ENCODE measurements at regions not wholly inside any gene's neighbourhood (a gene's known extent, or its start where the extent isn't known, plus 50 kb on each side); places are given as distances from the start of the nearest gene placed in this dataset.

DNA sequence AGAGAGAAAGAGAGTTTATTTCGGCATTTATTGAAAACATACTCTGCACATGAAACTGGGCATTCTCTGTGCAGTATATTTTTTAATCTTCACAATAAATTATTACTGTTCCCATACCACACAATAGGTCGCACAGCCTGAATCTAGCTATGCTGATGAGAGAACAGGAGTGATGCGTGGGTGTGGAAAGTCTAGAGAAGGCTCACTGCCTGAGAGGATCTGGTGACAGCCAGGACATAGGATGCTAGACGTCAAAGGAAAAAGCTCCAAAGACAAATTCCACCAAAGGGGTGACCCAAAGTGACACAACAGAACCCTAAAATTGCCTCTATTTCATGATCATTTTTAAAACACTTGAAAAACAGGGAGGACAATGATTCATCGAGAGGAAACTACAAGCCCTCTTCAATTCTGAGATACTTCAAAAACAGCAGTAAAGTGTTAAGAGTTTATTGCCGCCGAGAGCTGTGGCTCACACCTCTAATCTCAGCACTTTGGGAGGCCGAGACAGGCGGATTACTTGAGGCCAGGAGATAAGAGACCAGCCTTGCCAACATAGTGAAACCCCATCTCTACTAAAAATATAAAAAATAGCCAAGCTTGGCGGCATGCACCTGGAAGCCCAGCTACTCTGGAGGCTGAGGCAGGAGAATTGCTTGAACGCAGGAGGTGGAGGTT is 189.6 kb upstream of the NBEA start:
- H3K27ac ChIP-seq (ENCODE audit: low read depth in 2 of 2, low read length in 1 of 2) = no peak overlapping the region
- no peaks in the 10 kb centered on the region for H3K27me3 ChIP-seq (ENCODE audit: control insufficient read depth in 1 of 2, insufficient read depth in 2 of 2, low read length in 2 of 2)
- H3K36me3 ChIP-seq (ENCODE audit: control insufficient read depth in 2 of 2, insufficient read depth in 2 of 2, low read length in 1 of 2) = no peaks in the 10 kb centered on the region
- peaks cover 0 to 3% of the 10 kb centered on the region in 2 donors for H3K4me1 ChIP-seq (ENCODE audit: control insufficient read depth in 2 of 2, insufficient read depth in 2 of 2, low read length in 1 of 2)
- no peak overlapping the region for H3K4me3 ChIP-seq (ENCODE audit: low read depth in 1 of 2, low read length in 2 of 2)
- no peaks in the 10 kb centered on the region for H3K9me3 ChIP-seq (ENCODE audit: control insufficient read depth in 2 of 2, insufficient read depth in 1 of 2, low read depth in 1 of 2, low read length in 1 of 2)
- WGBS, 2 donors = 76 to 81% methylated on average over 11 of the region's 11 CpGs

DNA sequence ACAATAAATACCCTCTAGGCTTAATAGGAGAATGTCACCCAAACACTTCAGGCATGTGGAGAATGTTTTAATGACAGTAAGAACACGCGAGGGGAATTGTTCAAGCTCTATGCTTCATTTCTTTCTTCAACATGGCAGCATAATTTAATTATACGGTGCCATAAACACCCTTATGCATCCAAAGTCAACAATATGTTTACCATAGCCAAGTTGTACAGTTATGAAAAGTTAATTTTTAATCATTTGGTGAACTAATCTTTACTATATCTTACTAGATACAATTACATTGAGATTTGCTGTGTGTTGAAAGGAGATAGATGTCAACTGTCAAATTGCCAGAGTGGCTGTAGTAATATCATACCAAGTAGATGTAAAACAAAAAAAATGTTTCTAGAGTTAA is 185.9 kb upstream of the NBEA start:
- Histone ChIP-seq H3K27me3 (ENCODE audit: control insufficient read depth in 1 of 2, insufficient read depth in 2 of 2, low read length in 2 of 2) (no peaks in the 10 kb centered on the region), H3K36me3 (ENCODE audit: control insufficient read depth in 2 of 2, insufficient read depth in 2 of 2, low read length in 1 of 2) (no peaks in the 10 kb centered on the region), H3K9me3 (ENCODE audit: control insufficient read depth in 2 of 2, insufficient read depth in 1 of 2, low read depth in 1 of 2, low read length in 1 of 2) (no peaks in the 10 kb centered on the region), H3K4me3 (ENCODE audit: low read depth in 1 of 2, low read length in 2 of 2) (no peak overlapping the region), H3K27ac (ENCODE audit: low read depth in 2 of 2, low read length in 1 of 2) (no peak overlapping the region), H3K4me1 (ENCODE audit: control insufficient read depth in 2 of 2, insufficient read depth in 2 of 2, low read length in 1 of 2) (no peaks in the 10 kb centered on the region)
- WGBS, 2 donors = 76 to 86% methylated on average over 3 of the region's 3 CpGs

DNA sequence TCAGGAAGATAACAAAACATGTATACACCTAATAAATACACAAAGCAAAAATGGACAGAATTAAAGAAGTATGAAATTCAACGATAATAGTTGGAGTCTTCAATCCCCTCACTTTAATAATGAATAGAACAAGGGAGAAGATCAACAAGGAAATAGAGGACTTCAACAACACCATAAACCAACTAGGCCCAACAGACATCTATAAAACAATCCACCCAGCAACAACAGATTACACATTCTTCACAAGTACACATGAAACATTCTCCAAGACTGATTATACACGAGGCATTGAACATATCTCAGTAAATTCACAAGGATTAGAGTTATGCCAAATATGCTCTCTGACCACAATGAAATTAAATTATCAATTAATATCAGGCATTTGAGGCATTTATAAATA is 185.5 kb upstream of the NBEA start:
- H3K4me3 ChIP-seq (ENCODE audit: low read depth in 1 of 2, low read length in 2 of 2) = no peak overlapping the region
- H3K9me3 ChIP-seq (ENCODE audit: control insufficient read depth in 2 of 2, insufficient read depth in 1 of 2, low read depth in 1 of 2, low read length in 1 of 2) = no peaks in the 10 kb centered on the region
- 73 to 74% methylated on average over 2 of the region's 2 CpGs for WGBS, 2 donors
- H3K36me3 ChIP-seq (ENCODE audit: control insufficient read depth in 2 of 2, insufficient read depth in 2 of 2, low read length in 1 of 2) = no peaks in the 10 kb centered on the region
- no peak overlapping the region for H3K27ac ChIP-seq (ENCODE audit: low read depth in 2 of 2, low read length in 1 of 2)
- no peaks in the 10 kb centered on the region for H3K27me3 ChIP-seq (ENCODE audit: control insufficient read depth in 1 of 2, insufficient read depth in 2 of 2, low read length in 2 of 2)
- no peaks in the 10 kb centered on the region for H3K4me1 ChIP-seq (ENCODE audit: control insufficient read depth in 2 of 2, insufficient read depth in 2 of 2, low read length in 1 of 2)

GRCh38 chr13:34757441-34757840 is 184.6 kb upstream of the NBEA start:
- H3K9me3 ChIP-seq (ENCODE audit: control insufficient read depth in 2 of 2, insufficient read depth in 1 of 2, low read depth in 1 of 2, low read length in 1 of 2) = no peaks in the 10 kb centered on the region
- no peaks in the 10 kb centered on the region for H3K36me3 ChIP-seq (ENCODE audit: control insufficient read depth in 2 of 2, insufficient read depth in 2 of 2, low read length in 1 of 2)
- H3K4me1 ChIP-seq (ENCODE audit: control insufficient read depth in 2 of 2, insufficient read depth in 2 of 2, low read length in 1 of 2) = no peaks in the 10 kb centered on the region
- 41 to 78% methylated on average over 2 of the region's 2 CpGs for WGBS, 2 donors
- no peaks in the 10 kb centered on the region for H3K27me3 ChIP-seq (ENCODE audit: control insufficient read depth in 1 of 2, insufficient read depth in 2 of 2, low read length in 2 of 2)
- H3K27ac ChIP-seq (ENCODE audit: low read depth in 2 of 2, low read length in 1 of 2) = no peak overlapping the region
- no peak overlapping the region for H3K4me3 ChIP-seq (ENCODE audit: low read depth in 1 of 2, low read length in 2 of 2)

- H3K36me3 ChIP-seq (ENCODE audit: control insufficient read depth in 2 of 2, insufficient read depth in 2 of 2, low read length in 1 of 2) = no peaks in the 10 kb centered on the region
- H3K27me3 ChIP-seq (ENCODE audit: control insufficient read depth in 1 of 2, insufficient read depth in 2 of 2, low read length in 2 of 2) = no peaks in the 10 kb centered on the region
- H3K9me3 ChIP-seq (ENCODE audit: control insufficient read depth in 2 of 2, insufficient read depth in 1 of 2, low read depth in 1 of 2, low read length in 1 of 2) = no peaks in the 10 kb centered on the region
- no peaks in the 10 kb centered on the region for H3K4me1 ChIP-seq (ENCODE audit: control insufficient read depth in 2 of 2, insufficient read depth in 2 of 2, low read length in 1 of 2)
- WGBS, 2 donors = 36 to 73% methylated on average over 2 of the region's 2 CpGs
- H3K4me3 ChIP-seq (ENCODE audit: low read depth in 1 of 2, low read length in 2 of 2) = no peak overlapping the region
- H3K27ac ChIP-seq (ENCODE audit: low read depth in 2 of 2, low read length in 1 of 2) = no peak overlapping the region
Observed at GRCh38 chr13:34758628-34759027, 183.4 kb upstream of the NBEA start.

DNA sequence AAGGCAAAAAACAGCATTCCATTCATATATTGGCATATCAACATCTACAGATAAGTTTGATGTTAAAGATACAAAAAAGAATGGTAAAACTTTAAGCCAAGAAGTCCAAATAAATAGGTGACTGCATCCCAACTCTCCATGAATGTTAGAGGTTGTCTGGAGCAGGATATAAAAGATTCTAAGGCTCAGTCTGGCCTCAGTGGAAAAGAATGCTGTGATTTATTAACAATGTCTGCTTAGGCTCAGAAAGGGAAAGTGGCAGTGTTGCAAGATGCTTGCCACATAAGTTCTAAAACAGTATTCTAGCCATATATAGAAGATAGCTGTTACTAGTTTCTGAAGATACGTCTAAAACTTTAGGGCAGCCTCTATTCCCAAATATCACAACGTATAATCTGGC is 179.8 kb upstream of the NBEA start:
- Histone ChIP-seq H3K27ac (ENCODE audit: low read depth in 2 of 2, low read length in 1 of 2) (no peak overlapping the region), H3K4me1 (ENCODE audit: control insufficient read depth in 2 of 2, insufficient read depth in 2 of 2, low read length in 1 of 2) (no peaks in the 10 kb centered on the region), H3K4me3 (ENCODE audit: low read depth in 1 of 2, low read length in 2 of 2) (no peak overlapping the region), H3K9me3 (ENCODE audit: control insufficient read depth in 2 of 2, insufficient read depth in 1 of 2, low read depth in 1 of 2, low read length in 1 of 2) (no peaks in the 10 kb centered on the region), H3K36me3 (ENCODE audit: control insufficient read depth in 2 of 2, insufficient read depth in 2 of 2, low read length in 1 of 2) (no peaks in the 10 kb centered on the region), H3K27me3 (ENCODE audit: control insufficient read depth in 1 of 2, insufficient read depth in 2 of 2, low read length in 2 of 2) (no peaks in the 10 kb centered on the region)
- WGBS, 2 donors = 73 to 76% methylated on average over 2 of the region's 2 CpGs

- Histone ChIP-seq H3K4me1 (ENCODE audit: control insufficient read depth in 2 of 2, insufficient read depth in 2 of 2, low read length in 1 of 2) (no peaks in the 10 kb centered on the region), H3K9me3 (ENCODE audit: control insufficient read depth in 2 of 2, insufficient read depth in 1 of 2, low read depth in 1 of 2, low read length in 1 of 2) (no peaks in the 10 kb centered on the region), H3K27ac (ENCODE audit: low read depth in 2 of 2, low read length in 1 of 2) (no peak overlapping the region), H3K4me3 (ENCODE audit: low read depth in 1 of 2, low read length in 2 of 2) (no peak overlapping the region), H3K27me3 (ENCODE audit: control insufficient read depth in 1 of 2, insufficient read depth in 2 of 2, low read length in 2 of 2) (no peaks in the 10 kb centered on the region), H3K36me3 (ENCODE audit: control insufficient read depth in 2 of 2, insufficient read depth in 2 of 2, low read length in 1 of 2) (no peaks in the 10 kb centered on the region)
- WGBS, 2 donors = 85% methylated on average over 2 of the region's 2 CpGs
Observed at GRCh38 chr13:34764246-34764645, 177.8 kb upstream of the NBEA start.

DNA sequence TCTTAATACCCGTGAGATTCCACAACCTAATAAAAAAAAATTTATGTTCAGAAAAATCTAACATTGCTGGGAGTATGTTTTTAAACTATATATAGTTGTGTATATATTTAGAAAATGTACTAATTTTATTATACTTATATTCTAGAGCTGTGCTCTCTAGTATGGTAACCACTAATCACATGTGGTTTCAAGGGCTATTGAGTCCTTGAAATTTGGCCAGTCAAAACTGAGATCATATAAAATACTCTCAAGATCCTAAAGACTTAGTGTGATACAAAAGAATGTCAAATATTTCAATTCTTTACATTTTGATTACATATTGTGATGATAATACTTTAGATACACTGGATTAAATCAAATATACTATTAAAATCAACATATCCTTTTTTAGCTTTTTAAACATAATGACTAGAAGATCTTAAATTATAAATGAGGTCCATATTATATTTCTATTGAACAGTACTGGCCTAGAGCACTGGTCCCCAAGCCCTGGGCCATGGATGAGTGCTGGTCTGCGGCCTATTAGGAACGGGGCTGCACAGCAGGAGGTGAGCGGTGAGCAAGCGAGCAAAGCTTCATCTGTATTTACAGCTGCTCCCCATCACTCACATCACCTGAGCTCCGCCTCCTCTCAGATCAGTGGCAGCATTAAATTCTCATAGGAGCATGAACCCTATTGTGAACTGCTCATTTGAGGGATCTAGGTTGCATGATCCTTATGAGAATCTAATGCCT is 176.5 kb upstream of the NBEA start:
- Histone ChIP-seq H3K4me1 (ENCODE audit: control insufficient read depth in 2 of 2, insufficient read depth in 2 of 2, low read length in 1 of 2) (no peaks in the 10 kb centered on the region), H3K9me3 (ENCODE audit: control insufficient read depth in 2 of 2, insufficient read depth in 1 of 2, low read depth in 1 of 2, low read length in 1 of 2) (no peaks in the 10 kb centered on the region), H3K27me3 (ENCODE audit: control insufficient read depth in 1 of 2, insufficient read depth in 2 of 2, low read length in 2 of 2) (no peaks in the 10 kb centered on the region), H3K4me3 (ENCODE audit: low read depth in 1 of 2, low read length in 2 of 2) (no peak overlapping the region), H3K27ac (ENCODE audit: low read depth in 2 of 2, low read length in 1 of 2) (no peak overlapping the region), H3K36me3 (ENCODE audit: control insufficient read depth in 2 of 2, insufficient read depth in 2 of 2, low read length in 1 of 2) (no peaks in the 10 kb centered on the region)
- 94 to 97% methylated on average over 6 of the region's 6 CpGs for WGBS, 2 donors

- 76 to 77% methylated on average over 1 of the region's 1 CpG for WGBS, 2 donors
- Histone ChIP-seq H3K4me3 (ENCODE audit: low read depth in 1 of 2, low read length in 2 of 2) (no peak overlapping the region), H3K36me3 (ENCODE audit: control insufficient read depth in 2 of 2, insufficient read depth in 2 of 2, low read length in 1 of 2) (no peaks in the 10 kb centered on the region), H3K27me3 (ENCODE audit: control insufficient read depth in 1 of 2, insufficient read depth in 2 of 2, low read length in 2 of 2) (no peaks in the 10 kb centered on the region), H3K27ac (ENCODE audit: low read depth in 2 of 2, low read length in 1 of 2) (no peak overlapping the region), H3K9me3 (ENCODE audit: control insufficient read depth in 2 of 2, insufficient read depth in 1 of 2, low read depth in 1 of 2, low read length in 1 of 2) (no peaks in the 10 kb centered on the region), H3K4me1 (ENCODE audit: control insufficient read depth in 2 of 2, insufficient read depth in 2 of 2, low read length in 1 of 2) (no peaks in the 10 kb centered on the region)
Observed at GRCh38 chr13:34767778-34768177, 174.3 kb upstream of the NBEA start.

DNA sequence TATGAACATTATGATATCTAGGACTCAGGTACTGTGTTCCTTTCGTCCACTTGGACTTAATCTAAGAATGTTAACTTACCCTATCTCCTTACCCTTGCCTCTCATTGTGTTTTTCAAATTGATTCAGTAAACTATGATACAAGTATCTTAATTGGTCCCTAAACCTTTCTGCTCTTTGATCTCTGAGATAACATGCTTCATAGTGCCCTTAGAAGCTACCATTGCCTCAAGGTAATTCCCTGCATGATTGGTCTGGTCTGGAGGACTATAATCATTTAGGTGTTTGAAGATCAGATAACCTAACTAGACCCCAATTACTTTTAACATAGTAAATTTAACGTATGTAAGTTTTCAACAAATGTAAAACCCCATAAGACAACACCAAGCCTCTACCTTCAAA is 169.9 kb upstream of the NBEA start:
- Histone ChIP-seq H3K36me3 (ENCODE audit: control insufficient read depth in 2 of 2, insufficient read depth in 2 of 2, low read length in 1 of 2) (no peaks in the 10 kb centered on the region), H3K9me3 (ENCODE audit: control insufficient read depth in 2 of 2, insufficient read depth in 1 of 2, low read depth in 1 of 2, low read length in 1 of 2) (no peaks in the 10 kb centered on the region), H3K4me3 (ENCODE audit: low read depth in 1 of 2, low read length in 2 of 2) (no peak overlapping the region), H3K27ac (ENCODE audit: low read depth in 2 of 2, low read length in 1 of 2) (no peak overlapping the region), H3K4me1 (ENCODE audit: control insufficient read depth in 2 of 2, insufficient read depth in 2 of 2, low read length in 1 of 2) (no peaks in the 10 kb centered on the region), H3K27me3 (ENCODE audit: control insufficient read depth in 1 of 2, insufficient read depth in 2 of 2, low read length in 2 of 2) (no peaks in the 10 kb centered on the region)
- 71% methylated on average over 2 of the region's 2 CpGs for WGBS, 2 donors
